HuH-7.5 (cell line): ENCODE measurements at regions not wholly inside any gene's neighbourhood (a gene's known extent, or its start where the extent isn't known, plus 50 kb on each side); places are given as distances from the start of the nearest gene placed in this dataset.

Experiments
- DNase-seq: peaks from one replicate; pipeline ENCODE4 v3.0.0; 2011; ENCODE audit warnings: low spot score

DNA sequence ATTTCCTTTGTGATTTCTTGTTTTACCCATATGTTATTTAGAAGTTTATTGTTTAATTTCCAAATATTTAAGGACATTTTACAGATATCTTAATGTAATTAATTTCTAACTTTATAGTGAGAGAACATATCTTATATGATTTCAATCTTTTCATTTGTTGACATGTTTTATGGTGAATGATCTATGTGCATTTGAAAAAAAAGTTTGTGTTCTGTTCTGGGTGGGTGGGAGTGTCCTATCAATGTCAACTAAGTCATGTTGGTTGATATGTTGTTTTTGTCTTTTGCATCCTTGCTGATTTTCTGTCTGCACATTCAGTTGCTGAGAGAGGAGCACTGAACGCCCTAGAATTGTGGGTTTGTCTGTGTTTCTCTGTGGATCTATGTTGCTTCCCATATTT is 50.3 kb upstream of the CBFA2T3 start:
- DNase-seq = no peak

DNA sequence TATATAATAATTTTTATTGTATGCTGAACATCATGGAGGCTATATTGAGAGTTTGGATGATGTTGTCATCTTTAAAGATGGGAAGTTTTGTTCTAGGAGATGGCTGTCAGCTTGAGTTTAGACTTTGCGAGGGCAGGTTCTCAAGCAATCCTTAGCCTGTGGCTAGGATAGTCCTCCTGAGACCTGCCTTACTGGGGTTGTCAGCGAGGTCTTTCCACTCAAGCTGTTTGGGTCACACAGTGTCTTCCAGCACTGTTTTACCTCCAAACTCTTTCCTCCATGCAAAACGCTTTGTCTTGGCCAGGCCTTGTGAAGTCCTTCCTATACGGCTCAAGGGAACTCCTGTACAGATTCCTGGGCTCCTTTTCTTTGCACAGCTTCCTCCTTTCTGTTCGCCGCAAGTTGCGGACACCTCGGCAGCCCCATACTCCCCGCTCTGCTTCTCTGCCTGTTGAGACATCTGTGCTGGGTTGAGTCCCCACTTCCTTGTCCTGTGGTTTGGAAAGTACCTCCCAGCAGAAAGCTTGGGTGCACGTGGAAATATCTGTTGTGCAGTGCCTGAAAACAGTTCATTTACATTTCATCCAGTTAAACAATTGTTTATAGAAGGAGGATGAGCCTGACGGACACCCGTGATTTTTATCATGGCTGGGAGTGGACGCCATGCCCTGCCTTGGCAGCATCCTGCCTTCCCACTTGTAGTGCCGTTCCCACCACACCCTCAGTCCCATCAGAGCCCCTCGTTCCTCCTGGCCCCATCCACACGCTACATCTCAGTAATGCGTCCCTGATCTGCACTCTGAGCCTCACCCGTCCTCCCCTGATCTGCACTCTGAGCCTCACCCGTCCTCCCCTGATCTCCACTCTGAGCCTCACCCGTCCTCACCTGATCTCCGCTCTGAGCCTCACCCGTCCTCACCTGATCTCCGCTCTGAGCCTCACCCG is 55.0 kb upstream of the CBFA2T3 start:
- DNase-seq = no peak

DNA sequence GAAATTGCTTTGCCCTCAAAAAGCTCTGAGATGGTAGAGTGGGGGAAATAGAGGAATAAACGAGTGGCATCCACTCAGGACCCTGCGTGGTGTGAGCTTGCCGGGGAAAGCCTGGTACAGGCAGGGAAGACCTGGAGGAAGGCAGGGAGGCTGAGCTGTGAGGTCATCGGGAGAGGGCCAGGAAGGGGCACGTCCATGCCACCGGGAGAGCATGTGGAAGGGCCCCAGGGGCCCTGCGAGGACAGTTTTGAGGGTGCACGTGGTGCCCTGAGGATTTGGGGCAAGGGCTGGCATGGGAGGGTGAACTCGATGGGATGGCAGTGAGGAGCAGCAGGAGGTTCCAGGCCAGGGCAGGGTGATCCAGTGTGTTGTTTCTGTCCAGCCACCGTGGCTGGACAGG is 56.3 kb upstream of the CBFA2T3 start:
- no peak for DNase-seq

DNA sequence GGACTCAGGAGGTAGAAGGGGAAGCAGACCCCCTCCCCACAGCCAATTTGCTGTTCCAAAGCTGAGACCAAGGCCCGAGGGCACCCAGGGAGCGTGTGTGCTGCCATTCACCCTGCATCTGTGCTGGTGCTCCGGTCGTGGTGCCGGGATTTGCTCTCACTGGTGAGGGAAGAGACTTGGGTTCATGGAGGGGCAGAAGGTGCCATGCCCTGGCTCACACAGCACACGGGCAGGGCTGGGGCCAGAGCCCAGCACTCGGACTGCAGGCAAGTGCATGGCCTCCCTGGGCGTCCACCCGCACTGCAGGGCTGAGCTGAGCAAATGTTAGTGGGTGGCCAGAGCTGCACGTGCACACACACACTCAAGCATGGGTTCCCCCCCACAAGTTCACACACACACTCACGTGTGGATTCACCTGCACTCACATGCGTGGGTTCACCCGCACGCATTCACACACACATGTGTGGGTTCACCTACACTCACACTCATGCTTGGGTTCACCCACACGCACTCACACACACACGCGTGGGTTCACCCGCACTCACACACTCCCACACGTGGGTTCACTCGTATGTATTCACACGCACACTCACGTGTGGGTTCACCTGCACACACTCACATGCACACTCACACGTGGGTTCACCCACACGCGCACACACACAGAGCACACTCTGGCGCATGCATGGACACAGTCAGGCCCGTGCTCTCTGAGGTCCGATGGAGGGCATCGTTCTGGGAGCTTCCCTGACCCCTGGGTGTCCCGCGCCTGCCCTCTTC is 57.0 kb upstream of the CBFA2T3 start:
- DNase-seq = no peak

DNA sequence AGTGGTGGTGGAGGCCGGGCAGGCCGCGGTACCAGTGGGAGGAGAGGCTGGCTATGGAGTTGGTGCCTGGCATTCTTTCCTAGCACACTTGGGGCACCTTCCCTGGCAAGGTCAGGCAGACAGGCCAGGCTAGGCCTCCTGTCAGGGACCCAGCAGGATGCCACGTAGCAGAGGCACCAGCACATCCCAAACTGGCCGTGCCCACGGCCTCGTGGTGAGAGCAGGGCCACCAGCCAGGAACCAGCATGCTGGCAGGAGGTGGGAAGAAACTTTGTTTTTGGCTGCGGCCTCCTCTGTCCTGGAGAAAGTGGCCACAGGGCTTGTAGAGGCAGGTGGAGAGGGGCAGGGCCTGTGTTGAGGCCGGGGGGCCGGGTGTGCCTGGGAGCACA is 57.6 kb upstream of the CBFA2T3 start:
- no peak for DNase-seq

DNA sequence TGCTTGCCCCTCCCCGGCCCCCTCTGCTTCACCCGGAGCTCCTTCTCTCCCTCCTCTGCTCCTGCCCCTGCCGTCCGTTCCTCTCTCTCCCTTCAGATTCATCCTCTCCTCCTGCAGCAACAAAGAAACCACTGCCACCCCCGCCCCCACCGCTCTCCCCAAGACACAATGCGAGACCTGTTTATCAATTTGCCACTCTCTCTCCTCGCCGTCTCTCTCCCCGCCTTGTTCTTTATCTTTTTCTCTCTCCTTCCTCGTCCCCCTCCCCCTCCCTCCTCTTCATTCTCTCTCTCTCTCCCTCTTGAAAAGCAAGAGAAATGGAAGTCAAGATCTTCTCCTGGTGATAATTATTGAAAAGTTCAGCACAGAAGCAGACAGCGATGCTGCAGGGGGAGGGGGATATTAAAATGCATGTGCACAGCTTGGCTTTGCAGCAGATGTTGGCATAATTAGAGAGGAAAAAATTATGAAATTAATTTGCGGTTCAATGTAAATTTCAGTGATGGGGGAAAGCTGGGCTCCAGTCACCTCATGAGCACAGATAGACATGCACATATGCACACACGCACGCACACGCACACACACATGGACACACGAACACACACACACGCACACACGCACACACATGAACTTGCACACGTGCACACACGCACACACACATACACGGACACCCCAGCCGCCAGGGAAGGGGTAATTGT is 58.1 kb upstream of the CBFA2T3 start:
- no peak for DNase-seq

DNA sequence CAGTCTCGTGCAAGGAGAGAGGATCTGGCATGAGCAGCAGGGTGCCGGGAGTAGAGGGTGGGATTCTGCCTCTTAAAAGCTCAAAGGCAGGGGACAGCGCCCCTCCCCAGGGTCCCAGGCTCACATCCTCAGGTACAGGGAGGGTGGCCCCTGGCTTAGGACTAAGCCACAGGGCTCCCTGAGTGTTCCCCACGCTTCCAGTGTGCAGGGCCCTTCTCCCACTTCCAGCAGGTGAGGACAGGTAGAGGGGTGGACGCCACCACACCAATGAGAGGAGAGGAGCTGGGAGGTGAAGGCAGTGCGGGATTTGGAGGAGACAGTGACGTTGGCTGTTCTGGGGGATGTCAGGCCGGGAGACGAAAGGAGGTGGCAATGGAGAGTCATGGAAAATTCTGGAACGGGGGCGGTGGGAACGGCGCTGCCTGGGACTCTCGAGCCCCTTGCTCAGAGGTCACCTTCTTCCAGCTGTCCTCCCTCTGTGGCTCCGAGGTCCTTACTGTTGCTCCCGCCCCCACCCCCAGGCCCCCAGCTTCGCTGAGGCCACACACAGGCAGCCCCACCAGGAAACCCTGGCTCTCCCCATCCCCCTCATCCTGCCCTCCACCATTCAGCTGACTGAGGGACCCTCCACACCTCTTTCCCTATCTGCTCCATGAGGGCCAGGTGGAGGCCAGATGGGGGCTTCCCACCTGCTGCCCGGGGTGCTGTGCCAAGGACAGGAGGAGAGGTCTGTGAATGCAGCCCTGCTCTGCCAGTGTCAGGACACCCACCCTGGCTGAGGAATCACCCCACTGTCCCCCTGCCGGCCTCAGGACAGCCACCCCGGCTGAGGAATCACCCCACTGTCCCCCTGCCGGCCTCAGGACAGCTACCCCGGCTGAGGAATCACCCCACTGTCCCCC is 57.7 kb upstream of the ACSF3 start:
- no peak for DNase-seq

DNA sequence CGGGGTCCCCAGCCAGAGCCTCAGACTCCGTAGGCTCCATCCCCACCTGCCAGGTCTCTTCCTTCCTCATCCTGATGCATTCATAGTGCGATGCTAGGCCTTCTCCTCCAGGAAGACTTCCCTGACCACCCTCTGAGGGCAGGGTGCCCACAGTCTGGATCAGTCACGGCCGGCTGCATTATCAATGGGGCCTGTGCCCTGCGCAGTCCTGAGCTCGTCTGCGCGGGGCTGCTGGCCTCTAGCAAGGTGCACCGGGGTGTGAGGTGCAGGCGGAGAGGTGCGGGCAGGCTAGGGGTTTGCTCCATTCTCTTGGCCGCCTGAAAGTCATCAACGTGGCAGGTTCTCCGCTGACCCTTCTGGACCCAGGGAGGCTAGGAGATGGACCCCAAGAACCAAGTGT is 56.9 kb upstream of the ACSF3 start:
- DNase-seq = no peak

DNA sequence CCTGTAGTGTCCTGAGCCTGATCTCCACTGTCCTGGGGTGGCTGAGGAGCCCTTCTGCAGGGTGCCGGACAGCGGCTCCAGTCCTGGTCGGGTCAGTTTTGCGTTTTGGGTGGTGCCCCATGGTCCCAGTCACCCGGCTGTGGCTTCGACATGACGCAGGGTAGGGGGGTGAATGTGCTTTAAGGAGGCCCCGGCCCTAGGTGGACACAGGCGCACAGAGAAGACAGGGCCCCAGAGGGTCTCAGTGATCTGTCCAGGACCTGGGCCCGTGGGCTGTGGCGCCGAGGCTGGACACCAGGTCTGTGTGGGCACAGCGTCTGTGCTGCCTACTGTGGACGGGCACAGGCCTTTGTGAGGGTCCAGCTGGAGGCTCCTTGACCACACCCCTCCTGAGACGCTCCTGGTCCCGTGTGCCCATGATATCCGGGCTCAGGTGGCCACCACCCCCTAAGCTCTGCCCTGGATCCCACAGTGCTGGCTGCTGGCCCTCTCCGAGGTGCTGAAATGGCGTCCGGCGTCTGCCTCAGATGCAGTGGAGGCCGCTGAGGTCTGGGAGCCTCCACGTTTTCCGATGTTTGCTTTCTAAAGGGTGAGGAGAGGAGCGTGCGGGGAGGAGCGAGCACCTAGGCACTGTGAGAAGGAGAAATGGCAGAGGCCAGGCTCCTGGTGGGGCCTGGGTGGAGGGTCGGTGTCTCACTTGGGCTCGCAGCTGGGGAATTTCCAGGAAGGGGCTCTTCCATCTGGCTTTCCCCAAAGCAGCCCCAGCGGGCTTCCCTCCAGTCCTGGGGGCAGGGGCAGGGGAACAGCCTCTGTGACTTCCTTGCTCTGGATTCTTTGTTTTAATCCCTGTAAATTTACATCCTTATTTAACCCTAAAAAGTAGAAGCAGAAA is 56.1 kb upstream of the ACSF3 start:
- peak; percentile 86 for DNase-seq

DNA sequence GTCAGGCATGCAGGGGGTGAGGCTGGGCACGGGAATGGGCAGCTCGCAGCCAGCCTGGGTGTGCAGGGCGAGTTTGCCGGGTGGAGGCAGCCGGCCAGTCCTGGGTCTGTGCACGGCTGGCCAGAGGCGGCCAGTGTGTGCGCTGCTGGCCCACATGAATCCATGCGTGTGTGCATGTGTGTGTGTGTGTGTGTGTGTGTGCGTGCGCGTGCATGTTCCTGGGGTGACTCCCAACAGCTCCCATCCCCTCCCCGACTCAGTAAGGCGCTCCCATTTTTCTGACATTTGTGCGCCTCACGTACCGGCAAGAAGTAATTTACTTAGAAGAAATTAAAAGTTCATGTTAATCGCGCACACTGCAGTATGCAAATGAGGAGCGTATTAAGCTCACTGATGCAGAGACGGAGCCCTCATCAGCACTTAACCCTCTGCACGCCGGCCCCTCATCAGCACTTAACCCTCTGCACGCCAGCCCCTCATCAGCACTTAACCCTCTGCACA is 55.4 kb upstream of the ACSF3 start:
- no peak for DNase-seq

DNA sequence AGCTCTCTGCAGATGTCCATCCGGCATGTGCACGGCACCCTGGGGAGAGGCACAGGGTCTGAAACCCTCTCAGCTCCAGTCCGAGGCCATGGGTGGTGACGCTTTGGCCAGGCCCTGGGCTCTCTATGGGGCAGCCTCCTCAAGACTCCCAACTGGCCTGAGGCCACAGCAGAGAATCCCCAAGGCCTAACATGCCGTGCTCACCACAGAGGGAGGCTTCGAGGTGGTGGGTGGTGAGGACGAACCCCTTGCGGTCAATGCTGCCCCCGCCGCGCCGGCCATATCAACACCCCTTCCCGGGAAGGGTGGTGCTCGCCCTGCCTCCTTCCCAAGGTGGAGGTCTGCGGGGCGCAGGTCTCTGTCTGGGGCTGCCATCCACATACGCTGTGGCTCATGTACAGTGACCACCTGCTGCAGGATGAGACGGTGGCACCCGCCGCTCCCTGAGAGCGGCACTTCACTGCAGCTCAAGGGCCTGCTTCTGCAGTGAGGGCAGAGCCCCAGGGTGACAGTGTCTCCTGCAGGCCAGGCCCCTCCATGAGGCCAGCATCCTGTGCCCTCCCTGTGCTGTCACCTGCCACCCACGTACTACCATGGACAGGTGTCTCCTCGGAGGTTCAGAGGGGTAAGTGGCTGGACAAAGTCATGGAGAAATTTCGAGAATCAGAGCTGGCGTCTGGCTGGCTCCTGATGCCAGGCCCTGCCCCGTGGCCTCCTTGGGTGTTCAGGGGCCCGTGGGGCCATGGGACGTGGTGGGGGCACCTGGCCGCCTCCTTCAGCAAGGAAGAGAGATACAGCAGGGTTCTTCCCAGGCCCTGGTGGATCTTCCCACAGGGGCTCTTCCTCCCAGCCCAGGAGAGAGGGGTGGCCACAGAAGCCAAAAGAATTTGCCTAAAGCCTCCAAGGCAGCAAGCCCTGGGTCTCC is 54.6 kb upstream of the ACSF3 start:
- DNase-seq = no peak

DNA sequence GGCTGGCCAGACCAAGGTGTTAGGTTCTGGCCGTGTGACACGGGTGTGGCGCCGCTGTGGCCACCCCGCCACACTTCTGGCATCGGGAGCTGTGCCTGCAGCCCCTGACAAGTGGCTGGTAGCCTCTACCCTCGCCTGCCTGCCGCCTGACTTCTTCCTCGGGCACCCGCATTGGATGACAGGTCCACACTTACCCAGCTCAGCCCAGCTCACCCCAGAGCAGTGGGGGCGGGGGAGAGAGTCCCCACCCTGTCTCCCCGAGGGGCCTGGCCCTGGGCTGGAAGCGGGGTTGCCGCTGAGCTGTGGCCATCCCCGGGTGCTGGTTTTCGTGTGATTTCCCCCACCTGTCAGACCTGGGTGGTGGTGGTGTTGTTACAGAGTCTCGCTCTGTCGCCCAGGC is 53.9 kb upstream of the ACSF3 start:
- DNase-seq = no peak

DNA sequence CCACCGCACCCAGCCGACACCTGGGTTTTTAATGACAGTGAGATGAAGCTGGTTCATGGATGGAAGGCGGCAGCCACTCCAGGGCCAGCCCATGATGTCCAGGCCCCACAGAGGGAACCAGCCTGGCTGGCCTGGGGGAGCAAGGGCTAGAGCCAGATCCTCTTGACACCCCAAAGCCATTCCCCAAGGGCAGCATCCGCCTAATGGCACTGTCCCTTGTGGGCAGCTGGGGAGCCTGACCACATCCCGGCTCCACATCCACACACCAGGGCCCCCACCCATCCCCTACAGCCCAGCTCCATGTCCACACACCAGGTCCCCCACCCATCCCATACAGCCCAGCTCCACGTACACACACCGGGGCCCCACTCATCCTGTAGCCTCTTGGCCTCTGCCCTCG is 53.3 kb upstream of the ACSF3 start:
- DNase-seq = no peak

DNA sequence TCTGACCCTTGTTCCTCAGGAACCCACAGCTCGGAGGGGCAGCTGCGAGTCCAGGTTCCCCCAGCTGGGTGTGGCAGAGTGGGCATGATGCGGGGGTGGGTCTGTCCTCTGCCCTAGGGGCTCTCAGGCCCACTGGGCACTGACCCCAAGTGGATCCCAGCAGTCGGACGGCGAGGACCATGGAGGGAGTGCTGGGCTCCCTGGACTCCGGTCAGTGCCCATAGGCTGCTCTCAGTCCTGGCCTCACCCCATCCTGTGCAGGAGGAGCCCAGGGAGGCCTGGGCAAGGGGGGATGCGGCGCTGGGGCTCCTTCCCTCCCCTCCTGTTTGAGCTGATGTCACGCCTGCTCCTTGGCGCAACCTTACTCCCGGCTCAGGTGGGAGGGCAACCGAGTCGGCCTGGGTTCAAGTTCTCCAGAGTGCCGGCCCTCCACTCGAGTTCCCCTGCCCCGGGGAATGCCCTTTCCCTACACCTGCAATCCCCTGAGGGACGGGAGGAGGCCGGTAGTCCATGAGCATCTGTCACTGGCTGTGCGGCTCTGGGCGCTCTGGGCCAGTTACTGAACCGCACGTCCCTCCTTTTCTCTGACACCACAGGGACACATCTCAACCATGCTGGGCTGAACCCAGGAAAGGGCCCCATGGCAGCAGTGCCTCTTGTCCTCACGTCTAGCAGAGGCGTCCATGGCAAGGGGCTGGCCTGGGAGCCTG is 52.6 kb upstream of the ACSF3 start:
- DNase-seq = no peak

DNA sequence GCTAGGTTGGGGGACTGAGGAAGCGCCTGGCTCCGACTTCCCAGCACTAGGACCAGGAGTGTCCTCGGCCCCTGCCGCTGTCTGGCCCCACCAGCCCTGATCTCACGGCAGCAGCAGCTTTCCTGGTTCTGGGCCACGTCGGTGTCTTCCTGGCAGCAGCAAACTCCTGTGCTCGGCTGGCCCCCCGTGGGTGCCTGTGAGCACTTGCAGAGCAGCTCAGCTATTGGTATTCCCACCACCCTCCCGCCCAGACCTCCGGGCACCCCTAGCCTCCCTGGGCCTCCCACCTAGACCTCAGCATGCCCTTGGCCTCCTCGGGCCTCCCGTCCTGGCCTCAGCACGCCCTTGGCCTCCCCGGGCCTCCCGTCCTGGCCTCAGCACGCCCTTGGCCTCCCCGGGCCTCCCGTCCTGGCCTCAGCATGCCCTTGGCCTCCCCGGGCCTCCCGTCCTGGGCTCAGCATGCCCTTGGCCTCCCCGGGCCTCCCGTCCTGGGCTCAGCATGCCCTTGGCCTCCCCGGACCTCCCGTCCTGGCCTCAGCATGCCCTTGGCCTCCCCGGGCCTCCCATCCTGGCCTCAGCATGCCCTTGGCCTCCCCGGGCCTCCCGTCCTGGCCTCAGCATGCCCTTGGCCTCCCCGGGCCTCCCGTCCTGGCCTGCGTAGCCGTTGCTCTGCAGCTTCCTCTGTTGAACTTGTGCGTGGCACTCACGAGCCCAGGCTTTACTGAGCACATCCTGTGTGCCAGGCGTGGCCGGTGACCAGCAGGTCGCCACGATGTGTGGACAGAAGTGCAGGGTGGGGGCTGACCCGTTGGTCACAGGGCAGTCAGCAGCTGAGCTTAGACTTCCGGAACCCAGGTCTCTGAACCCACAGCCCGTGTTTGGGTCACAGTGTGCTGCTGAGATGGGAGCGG is 51.8 kb upstream of the ACSF3 start:
- DNase-seq = no peak

DNA sequence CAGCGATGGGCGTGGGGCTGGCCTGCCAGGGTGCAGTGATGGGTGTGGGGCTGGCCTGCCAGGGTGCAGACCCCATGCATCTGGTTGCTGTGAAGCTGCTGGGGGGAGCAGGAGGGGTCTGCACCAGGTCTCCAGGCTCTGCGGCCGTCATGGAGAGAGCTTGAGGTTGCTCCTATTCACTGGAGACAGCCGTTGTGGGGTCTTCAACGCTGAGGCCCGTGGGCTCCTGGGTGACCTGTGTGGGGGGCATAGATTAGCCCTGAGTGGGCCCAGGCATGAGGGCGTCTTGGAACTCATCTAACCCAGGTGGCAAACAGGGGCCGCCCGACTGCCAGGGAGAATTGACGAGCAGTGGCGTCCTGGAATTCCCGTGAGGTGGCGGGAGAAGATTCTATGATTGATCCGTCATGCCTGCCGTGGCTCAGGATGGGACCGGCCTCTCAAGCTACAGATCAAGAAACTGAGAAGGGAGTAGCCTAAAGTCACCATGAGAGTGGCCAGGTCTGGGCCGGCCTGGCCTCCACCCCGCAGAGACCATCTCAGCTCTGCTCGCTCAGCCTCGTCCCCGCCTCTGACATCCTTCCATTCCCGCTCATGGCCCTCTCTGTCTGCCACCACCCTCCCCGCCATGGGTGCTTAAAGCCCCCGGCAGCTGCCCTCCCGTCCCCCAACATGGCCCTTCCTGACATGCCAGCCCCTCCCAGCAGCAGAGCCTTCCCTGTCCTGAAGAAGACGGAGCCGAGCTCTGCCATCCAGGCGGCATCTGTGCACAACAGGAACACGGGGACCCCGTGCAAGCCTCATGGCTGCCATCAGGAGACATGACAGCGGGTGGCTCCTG is 50.7 kb upstream of the ACSF3 start:
- DNase-seq = no peak
